ENCODE measurements at regions not wholly inside any gene's neighbourhood (a gene's known extent, or its start where the extent isn't known, plus 50 kb on each side); places are given as distances from the start of the nearest gene placed in this dataset.

DNA sequence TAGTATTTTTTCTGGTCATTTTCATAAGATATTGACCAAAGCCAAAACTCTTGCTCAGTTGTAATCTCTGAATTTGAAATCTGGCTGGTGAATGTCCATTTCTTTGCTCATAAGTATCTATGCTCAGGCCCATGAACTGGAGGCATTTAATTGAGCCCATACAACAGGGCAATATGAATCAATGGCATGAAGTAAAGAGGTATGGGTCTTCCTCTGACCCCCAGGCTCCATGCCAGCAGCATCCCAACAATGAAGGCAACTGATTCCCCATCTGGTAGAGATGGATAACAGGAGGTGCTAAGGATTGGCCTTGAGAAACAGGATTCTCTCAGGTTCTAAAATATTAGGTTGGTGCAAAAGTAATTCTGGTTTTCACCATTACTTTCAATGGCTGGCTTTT lies 330.8 kb downstream of the LIG4 start:
- H3K27ac ChIP-seq: no peak overlapping the region
- no peak for TF ChIP-seq CTCF (conservative IDR thresholded peaks at IDR 0.05)
- no peak for TF ChIP-seq ZFX (IDR thresholded peaks at IDR 0.05)

DNA sequence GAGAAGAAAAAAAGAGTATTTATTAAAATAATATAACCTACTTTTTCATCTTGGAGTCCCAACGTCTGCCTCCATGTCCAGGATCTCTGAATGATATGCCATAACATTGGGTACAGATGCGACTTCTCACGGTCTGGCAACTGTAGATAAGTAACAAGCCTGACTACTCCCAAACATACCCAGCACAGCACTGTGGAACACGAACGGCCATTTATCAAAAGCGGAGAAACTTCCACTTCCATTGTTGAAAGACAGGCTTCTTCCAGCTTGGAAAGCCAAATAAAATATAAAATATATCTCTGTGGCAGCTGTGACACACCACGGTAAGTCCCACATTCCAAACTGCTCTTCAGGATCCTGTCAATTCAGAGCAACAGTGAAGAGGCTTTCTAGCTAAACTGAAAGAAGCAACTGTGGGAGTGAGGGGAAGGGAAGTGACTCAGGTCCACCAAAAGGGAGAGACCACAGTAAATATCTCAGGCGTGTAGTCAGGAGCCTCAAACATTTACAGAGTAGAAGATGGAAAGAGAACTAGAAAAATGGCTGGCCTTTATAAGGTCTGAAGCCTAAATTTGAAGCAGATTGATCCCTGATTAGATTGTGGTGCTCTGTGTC lies 331.7 kb downstream of the LIG4 start:
- H3K27ac ChIP-seq: no peak overlapping the region
- TF ChIP-seq ZFX (IDR thresholded peaks at IDR 0.05): no peak
- TF ChIP-seq CTCF (conservative IDR thresholded peaks at IDR 0.05): no peak

DNA sequence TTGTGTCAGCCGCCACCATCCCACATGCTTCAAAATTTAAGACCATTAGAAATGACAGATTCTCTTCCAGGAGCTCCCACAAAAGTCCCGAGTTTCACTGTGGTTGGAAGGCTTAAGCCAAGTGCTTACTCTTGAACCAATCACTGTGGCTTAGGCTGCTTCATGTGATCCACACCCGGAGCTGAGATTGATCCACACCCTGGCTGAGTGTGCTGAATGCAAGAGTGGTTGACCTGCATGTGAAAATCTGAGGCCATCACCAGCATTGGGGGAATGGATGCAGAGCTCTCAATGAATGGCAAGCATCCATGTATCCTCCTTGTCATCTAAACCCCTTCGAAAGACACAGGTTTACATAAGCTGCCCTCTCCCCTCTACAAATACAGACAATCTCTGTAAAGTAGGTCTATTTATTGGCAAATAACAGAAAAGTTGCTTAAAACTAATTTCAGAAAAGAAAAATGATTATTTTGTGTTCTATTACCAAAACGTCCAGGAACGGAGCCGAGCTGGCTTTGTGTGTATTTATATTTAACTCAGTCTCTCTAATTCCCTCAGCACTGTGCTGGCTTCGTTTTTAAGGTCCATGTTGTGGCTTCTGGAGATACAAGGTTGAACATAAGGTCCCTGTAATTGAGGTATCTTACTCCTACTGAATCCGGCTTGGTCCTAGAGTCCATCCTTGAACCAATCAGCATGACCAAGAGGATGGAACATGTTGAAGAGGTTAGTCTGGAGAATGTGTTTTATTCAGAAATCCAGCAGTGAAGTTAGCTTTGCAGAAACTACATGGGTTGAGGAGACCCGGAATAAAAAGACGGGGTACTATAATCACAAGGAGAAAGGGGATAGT lies 332.4 kb downstream of the LIG4 start:
- no peak overlapping the region for H3K27ac ChIP-seq
- TF ChIP-seq ZFX (IDR thresholded peaks at IDR 0.05): no peak
- no peak for TF ChIP-seq CTCF (conservative IDR thresholded peaks at IDR 0.05)

DNA sequence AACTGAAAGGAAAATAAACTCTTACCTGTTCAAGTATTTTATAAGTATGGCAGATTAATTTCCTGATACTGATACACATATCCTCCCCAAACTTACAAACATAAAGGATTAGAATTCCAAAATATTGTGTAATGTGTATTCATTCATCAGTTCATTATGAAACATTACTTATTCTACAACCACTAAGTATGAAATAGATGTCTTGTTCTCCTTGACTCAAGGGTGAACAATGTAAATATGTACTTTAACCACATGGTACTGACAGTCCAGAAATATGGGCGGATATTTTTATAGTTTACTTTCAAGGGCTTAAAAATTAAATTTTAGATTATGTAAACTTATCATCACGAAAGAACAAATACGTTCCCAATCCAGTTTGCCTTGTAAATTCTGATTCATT lies 334.0 kb downstream of the LIG4 start:
- no peak overlapping the region for H3K27ac ChIP-seq
- TF ChIP-seq ZFX (IDR thresholded peaks at IDR 0.05) (no peak), CTCF (conservative IDR thresholded peaks at IDR 0.05) (no peak)

DNA sequence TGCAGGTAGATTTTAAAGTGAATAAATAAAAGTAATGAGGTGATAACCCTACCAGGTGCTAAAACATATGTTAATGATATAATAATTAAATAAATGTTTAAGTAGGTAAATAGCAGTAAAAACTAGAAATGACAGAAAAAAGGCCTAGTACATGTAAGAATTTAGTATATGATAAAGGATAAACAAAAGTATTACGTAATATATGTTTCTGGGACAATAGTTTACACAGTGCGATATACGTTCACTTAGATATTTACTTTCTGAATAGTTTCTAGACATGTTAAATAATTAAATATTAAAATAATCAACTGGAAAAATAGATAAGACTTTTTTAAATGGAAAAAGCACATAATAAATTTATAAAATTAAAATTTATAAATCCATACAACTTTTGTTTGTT lies 340.9 kb downstream of the LIG4 start:
- TF ChIP-seq ZFX (IDR thresholded peaks at IDR 0.05) (no peak), CTCF (conservative IDR thresholded peaks at IDR 0.05) (no peak)

GRCh38 chr13:107873926-107874325 lies 341.4 kb downstream of the LIG4 start:
- TF ChIP-seq CTCF (conservative IDR thresholded peaks at IDR 0.05): no peak
- no peak for TF ChIP-seq ZFX (IDR thresholded peaks at IDR 0.05)
- no peak overlapping the region for H3K27ac ChIP-seq

More for the DNA sequence above, 340.9 kb downstream of the LIG4 start:
- no peak overlapping the region for H3K27ac ChIP-seq

GRCh38 chr13:107870400-107870799 lies 344.9 kb downstream of the LIG4 start:
- TF ChIP-seq CTCF (conservative IDR thresholded peaks at IDR 0.05): no peak
- TF ChIP-seq ZFX (IDR thresholded peaks at IDR 0.05): no peak
- no peak overlapping the region for H3K27ac ChIP-seq

All from C4-2B (cell line).